Stimulated activated CD8-positive, alpha-beta memory T cell treated with anti-CD3 and anti-CD28 coated beads, Interleukin-15, amount 100 ng/mL, for 4 hours (primary cell): ENCODE measurements at regions not wholly inside any gene's neighbourhood (a gene's known extent, or its start where the extent isn't known, plus 50 kb on each side); places are given as distances from the start of the nearest gene placed in this dataset.

ENCODE experiments used
- DNase-seq, 2 donors: peaks; one replicate each; pipeline ENCODE4 v3.0.0-alpha.2; 2020; ENCODE audit warnings: low read depth in 2 of 2

DNA sequence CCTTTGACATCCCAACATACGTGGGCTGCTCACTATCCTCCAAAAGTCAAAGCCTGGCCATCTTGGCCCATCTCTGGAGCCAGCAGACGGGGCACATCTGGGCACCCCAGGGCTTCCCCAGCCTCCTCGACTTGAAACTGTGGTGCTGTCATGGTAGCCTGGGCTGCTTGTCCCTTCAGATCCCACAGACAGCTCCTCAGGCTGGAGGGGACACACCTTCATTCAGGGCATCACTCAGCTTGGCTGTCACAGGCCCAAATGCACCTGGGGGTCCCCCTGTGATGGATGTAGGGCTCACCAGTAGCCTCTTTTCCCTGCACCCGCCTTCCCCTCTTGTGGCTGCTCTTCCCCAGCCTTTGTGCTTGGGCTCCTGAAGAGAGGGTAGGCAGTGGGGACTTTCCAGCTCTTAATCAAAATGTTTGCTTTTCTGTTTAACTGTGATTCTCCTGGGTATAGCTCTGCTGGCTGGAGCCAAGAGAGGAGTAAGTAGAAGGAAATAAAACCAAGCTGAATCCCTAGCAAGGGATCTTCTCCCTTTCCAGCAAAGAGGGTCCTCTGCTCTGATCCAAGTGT, 92.3 kb downstream of the GYPC start:
- DNase-seq: no peak

DNA sequence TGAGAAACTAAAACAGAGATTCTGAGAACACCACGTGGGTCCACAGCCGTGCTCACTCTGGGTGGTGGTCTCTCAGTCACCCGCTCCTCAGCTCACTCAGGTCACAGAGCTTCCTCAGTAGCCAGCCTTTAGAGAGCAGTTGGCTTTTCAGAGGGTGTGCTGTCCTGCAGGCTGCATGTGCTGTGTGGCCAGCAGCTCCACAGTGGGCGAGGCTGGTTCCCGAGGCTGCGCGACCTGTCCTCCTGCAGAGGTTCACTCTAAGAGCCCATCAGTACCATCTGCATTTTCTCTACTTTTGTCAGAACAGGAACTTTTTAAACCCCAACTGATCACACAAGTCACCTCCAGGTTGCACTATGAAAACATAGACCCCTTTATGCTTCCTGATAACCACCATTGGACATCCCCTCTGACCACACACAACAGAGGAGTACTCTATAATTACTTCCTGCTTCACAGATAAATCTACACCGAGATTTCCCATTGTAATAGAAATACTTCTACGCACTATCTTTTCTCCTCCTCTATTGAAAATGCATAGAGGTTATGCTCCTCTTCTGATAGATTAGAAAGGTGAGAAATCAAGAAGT, 93.1 kb downstream of the GYPC start:
- no peak for DNase-seq

DNA sequence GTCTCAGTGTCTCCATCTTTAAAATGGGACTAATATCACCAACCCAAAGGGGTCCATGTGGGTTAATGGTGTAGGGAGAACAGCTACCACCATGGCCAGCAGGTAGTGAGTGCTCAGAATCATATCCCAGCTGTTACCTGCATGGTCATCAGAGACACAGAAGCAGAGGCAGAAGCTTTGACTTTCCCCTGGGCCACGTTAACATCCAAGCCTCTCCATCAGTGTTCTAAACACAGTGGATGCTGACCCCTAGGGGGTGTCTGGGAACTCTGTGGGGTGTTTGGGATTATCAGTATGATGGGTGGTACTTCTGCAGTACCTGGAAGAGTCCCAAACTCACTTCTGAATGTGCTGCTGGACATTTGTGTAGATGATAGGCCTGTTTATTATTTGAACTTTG, 93.6 kb downstream of the GYPC start:
- no peak for DNase-seq

DNA sequence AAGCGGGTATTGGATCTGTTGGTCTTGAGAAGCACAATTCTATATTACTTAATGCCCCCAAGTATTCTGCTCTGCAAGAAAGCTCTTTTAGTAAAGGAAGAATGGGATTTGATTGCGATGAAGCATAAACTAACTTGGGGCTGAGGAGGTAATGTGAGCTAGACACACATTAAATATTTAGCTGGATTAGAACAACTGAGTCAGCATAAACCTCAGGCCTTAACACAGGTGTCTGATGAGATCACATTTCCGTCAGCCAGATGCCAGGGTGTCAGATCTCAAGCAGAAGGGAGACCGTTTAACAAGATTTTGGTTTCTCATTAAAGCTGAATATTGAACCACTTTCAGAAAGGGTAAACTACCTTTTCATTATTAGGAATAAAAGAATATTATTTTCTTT, 94.5 kb downstream of the GYPC start:
- DNase-seq: no peak

DNA sequence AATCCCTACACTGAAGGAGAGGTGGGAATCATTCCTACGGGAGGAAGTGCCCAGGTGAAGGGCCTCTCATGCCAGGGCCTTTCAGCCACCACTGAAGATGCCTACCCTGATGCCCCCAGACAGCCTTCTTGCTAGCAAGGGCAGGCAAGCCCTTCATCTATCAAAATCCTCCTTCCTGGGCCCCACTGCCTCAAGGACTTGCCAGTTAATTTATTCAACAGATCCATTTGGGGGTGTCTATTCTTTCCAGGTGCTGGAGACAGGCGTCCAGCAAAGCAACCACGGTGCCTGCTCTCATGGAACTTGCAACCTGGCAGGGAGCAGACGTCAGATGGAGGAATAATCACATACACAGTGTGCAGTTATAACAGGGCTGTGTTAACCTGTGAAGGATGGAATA, 95.5 kb downstream of the GYPC start:
- no peak for DNase-seq

DNA sequence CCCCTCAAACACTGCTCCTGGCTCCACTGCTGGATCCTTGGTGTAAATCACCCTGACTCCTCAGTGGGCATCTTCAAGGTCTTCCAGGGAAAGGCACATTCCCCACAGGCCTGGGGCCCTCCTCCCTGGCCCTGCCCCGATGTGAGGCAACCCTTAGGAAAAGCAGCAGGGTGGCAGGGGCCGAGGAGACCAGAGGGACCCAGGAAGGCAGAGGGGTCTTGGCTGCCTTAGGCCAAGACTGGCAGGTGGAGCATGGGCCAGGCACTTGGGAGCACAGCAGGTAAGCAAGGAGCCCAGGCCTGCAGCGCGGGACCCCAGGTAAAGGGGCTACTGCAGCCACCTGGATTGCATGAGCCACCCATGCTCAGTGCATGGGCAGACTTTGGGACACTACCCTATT, 96.9 kb downstream of the GYPC start:
- no peak for DNase-seq

DNA sequence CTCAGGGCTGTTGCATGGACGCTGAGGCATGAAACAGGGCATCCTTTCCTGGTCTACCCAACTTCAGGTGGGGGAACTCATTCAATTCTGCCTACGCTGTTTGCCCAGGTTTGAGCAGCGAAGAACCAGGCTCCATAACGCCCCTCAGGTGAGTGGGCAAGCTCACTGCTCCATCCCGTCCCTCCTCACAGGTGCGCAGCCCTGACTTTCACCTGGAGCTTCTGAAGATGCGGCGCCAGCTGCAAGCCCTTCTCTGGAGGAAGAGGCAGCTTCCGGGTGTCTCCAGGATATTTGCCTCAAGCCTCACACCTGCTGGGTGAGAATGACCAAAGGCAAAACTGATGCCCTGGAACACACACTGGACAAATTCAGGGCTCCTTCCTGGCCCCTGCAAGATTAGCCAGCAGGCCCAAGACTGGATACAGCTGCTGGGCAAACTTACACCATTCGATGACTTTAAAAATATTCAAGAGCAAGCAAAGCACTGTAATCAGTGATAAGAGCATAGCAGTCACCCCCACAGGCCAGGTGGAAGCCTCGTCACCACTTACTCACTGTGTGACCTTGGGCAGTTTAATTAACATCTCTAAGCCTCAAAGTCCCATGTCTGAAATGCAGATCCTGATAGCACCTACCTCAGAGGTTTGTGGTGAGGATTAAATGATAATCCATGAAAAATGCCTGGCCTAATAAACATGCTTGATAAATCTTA, 97.7 kb downstream of the GYPC start:
- DNase-seq: no peak

DNA sequence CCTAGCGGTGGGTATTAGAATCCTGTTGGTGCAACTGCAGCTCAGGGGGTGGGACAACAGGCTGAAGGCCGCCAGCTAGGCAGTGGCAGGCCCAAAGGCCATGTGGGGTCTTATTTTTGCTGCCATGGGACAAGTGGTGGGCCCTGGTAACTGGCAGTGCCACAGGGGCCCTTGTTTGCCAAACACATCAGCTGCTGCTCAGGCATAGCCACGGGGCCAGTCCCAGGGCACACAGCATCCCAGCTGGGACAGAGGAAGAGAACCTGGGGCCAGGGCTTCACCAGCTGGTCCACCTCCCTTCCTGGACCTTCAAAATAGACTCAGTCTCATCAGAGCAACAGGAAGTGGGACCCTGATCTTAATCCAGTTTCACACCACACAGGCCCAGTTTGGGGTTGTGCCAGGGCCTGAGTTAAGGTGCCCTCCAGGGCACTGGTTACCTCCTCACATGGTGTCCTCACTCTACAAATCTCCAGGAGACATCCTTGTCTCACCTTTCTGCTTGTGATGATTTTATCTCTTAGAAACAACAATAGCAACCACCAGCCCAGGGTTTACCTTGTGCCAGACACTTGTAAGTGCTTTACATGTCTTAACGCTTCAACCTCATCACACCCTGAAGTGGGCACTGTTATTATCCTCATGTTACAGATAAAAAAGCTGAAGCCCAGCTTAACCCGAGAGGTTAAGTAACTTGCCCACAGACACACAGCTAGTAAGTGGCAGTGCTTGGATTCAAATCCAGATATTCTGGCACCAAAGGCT, 98.5 kb downstream of the GYPC start:
- no peak for DNase-seq

DNA sequence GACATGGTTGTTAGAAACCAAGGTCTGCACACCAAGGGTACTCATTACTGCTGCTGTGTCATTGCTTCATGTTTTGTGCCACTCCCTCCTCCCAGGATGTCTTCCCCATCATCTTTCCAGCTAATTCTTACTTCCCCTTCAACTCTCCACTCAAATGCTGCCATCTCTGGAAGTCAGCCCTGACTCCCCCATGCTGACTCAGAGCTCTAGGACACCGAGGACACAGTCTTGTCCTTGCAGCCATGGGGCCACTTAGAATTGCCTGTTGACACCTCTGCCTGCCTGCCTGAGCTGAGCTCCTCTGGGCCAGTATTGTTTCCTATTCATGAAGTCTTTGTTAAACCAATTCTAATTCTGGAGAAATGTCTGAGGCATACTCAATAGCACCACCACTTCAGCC, 100.2 kb downstream of the GYPC start:
- no peak for DNase-seq

DNA sequence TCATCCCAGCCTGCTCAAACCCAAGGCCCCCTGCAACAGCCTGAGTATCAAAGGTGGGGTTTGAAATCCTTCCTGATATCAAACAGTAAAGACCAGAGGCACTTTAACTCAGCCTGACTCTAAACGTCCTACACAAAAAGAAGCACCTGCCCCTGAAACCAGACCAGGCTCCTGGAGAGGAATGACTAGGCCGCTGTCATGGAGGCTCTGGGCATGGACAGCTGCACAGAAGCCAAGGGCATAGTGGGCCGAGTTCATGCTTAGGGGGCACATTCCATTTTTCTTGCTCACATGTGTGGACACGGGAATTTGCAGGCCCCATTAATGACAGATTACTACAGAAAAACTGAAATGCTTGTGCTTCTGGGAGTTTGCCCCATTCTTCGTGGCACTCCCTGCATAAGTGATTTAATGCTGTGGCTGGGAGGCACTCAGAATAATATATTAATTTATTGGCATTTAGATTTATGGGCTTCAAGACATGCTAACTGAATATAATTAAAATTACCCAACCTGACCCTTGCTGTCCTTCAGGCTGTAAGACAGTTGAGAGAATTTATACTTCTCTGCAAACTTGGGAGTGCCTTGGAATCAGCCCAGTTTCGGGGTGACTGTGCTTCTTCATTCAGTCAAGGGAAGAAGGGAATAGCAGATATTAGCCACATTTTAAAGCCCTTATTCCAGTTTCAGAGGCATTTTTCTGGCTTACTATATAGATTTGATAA, 105.5 kb downstream of the GYPC start:
- no peak for DNase-seq

DNA sequence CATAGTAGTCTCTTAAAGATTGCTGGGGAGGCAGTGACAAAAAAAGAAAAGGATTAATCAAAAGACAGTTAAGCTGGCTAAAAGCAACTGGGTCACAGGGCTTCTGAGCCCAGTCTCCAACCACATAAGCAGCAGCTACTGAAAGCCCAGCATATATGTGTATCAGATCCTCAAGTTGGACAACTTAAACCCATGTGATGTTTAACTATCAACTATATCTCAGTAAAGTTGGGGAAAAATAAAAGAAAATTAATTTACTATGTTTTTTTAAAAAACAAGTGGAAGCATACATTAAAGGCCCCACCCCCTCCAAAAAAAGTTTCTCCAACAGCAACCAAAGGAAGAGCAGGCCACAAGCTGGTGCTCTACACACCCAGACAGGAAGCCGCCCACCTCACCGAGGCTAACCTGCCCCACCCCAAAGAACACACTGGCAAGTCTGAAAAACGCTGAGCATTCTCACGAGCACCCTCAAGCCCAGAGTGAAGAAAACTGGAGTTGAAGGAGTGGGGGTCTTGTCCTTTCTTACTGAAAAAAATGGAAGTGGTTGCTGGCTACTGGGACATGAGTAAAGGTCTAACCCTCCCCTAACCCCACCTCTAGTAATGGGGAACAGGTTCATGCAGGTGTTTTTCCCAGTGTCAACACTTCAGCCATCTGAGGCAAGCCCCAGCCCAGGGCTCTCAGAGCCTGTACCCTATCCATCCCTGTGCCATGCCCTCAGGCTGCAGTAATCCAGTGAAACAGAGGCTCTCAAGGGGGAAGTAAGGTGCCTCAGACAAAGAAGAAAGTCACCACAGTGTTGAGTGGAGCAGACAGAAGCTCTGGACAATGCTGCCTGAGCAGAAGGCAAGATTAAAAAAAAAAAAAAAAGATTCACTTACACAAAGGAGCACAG, 106.3 kb downstream of the GYPC start:
- DNase-seq: peak; percentile 13 to 26

DNA sequence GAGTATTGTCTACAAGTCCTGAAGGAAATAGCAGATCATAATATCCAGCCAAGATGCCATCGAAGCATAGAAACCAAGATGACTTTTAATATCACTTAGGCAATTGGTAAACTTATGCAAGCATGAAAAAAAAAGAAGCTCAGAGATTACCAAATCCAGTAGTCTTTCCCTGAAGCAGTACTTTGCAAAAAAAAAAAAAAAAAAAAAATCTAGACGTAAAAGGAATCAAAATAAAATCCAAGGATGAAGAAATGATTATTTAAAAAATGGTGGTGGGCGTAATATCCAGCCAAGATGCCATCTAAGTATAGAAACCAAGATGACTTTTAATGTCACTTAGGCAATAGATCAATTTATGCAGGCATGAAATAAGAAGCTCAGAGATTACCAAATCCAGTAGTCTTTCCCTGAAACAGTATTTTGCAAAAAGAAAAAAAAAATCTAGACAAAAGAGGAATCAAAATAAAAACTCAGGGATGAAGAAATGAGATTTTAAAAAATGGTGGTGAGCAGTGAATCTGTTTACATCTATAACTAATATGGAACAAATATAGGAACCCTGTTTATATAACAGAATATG, 108.8 kb downstream of the GYPC start:
- DNase-seq: no peak

DNA sequence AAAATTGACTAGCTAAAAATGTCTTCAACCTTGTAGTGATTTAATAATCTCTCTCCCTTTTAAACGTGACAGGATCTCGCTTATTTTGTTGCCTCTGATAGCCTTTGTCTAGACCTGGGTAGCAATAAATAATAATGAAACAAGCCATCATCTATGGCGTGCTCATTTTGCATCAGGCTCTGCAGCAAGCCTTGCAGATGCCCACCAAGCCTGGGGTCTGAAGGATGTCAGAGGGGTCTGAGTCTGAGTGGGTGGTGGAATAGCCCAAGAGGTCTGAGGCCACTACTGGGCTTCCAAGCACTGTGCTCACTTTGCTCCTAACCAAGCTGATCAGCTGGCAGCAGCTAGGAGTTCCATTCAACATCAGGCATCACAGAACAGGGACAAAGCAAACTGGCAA, 109.4 kb downstream of the GYPC start:
- DNase-seq: no peak

DNA sequence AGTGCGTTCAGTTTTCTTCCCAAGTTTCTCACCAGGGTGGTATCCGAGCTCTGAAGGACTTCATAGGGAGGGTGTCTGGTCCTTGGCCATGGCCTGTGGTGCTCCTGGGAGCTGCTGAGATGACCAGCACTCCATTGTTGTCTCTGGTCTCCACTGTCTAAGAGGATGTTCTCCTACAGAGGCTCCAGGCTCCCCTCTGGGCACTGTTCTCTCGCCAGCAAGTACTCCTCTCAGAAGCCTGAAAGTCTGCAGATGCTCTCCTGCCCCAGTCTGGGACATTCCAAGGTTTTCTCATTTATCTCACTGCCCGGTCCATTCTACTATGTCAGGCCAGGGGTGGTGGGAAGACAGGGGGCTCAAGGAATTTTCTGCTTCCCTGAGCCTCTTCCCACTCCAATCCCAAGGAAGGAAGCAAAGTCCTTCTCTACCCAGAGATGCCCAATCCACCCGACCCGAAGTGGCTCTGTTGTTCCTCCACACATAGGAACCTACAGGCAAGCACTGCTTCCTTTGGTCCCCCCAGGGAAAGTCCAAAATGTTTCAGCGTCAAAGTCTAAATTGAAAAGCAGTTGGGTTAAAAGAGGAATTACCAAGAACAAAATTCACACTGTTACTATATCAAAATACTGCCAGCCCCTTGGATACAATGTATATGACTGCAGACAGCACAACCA, 110.5 kb downstream of the GYPC start:
- no peak for DNase-seq

DNA sequence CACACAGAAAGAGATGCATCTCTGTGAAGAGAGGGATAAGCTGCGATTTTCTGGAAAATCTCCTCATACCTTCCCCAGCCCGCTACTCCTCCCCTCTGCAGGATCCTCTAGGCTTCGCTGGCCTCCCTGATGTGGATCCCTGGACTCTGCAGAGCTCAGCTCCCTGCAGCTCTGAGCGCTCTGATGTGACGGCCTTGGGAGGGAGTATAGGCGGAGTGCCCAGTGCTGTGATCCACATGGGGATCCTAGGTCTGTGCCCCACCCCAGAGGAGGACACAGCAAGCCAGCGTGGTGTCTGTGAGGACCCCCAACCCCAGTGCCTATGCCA, 111.0 kb downstream of the GYPC start:
- no peak for DNase-seq

DNA sequence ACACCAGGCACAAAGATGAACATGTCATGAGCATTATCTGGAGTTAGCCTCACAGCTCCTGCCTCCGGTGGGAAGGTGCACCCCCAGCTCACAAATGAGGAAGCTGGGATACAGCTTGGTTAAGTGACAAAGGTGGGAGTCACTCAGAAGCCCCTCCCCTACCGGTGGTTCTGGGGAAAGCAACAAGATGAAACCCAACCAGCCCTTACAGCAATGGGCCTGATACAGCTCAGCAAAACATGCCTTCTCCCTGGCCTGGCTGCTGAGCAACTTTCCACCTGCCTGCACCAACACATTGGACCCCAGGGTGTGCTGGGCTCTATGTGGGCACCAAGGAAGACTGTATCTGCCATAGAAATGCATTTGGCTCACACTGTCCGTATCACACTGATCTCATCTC, 113.2 kb downstream of the GYPC start:
- no peak for DNase-seq

DNA sequence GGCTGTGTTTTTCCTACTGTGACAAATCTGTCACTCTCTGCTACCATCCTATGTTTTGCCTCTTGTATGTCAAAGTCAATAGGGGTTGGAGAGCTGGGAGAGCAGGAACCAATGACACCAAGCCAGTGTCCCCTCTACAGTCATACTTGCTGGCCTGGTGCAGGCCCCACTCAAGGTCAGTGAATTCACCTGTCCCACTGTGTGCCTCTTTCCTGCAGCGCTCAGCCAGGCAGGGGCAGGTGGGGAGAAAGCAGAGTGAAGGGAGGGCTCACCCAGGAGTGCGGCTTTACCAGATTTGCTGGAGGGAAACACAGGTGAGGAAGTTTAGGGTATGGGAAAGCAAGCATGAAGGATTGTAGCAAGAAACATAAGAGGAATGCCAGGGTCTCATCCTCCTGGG, 114.5 kb downstream of the GYPC start:
- DNase-seq: no peak

DNA sequence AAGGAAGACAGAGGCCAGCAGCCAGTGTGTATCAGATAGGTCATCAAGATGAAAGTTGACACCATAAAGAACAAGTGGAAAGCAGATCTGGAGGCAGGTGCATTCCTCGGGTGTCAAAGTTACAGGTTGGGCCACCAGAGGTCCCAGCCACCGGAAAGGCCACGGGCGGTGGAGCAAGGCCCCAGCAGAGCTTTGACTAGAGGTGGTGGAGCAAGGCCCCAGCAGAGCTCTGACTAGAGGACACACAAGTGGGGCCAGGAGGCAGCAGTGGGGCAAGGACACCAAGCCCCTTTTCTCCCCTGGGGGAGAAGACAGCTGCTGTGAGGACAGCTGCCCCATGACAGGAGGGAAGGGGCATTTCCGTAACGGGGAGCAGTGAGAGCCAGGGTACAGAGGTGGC, 115.1 kb downstream of the GYPC start:
- no peak for DNase-seq

DNA sequence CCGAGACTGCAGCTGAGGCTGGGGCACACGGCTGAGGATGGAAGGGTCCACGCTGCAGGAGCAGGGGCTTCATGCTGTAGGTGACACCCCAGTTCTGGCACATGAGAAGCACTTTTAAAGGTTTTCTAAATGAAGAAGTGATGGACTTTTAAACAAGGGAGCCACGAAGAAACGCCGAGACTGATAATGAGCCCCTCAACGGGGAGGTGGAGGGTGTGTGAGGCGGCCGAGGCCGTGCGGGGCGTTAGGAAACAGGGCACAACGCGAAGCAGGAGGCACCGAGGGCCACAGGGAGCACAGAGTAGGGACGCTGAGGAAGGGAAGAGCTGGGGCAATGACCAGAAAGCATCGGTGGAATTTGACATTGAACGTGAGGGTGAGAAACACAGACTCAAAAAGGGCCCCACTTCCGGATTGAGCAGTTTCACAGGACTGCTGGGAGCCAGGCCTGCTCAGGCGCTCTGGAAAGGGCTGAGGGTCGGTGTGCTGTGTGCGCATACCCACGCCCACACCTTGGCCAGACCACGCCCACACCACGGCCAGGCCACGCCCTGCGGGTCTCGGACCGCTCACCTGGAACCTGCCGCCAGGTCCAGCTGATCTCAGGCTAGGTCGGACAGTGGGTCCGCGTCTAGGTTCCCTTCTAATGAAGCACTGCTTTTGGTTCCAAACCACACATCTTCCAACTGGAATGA, 115.7 kb downstream of the GYPC start:
- no peak for DNase-seq

DNA sequence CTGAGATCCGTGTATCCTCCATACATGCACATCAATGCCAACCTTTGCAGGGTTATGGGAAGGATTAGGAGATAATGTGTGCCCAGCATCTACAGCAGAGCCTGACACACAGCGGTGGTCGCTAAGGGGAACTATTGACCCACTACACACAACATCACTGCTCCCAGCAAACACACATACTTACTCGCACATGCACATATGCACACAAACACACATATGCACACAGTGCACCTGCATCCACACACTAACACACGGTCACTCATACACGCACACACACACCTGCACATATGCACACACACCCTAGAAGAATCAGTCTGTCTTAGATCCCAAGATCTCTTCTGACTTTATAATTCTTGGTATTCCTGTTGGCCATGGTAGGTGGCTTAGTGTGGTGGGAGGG, 118.3 kb downstream of the GYPC start:
- DNase-seq: no peak
